Neural cell (in vitro differentiated cells): ENCODE measurements at regions not wholly inside any gene's neighbourhood (a gene's known extent, or its start where the extent isn't known, plus 50 kb on each side); places are given as distances from the start of the nearest gene placed in this dataset.

Source experiments
- H2AFZ ChIP-seq: fragments of 200-600, 300-800 bp; sonication (generic), shearing (Covaris generic); 2 replicates; pipeline ENCODE4 v1.6.0; 2014; ENCODE audit warnings: low read depth, mild to moderate bottlenecking, antibody characterized with exemption, low read length, moderate library complexity
- H3F3A ChIP-seq: fragments of 200-600 bp; shearing (Covaris generic); 2 replicates; pipeline ENCODE4 v1.6.1; 2016; ENCODE audit warnings: mild to moderate bottlenecking, moderate library complexity, mixed read lengths, antibody characterized with exemption, low read length; ENCODE audit not compliant: insufficient read depth, poor library complexity, severe bottlenecking
- H3K27ac ChIP-seq: fragments of 200-600, 300-800 bp; sonication (generic), shearing (Covaris generic); 2 replicates; pipeline ENCODE4 v1.5.1; 2014; ENCODE audit warnings: mild to moderate bottlenecking, low read length, moderate library complexity
- H3K27me3 ChIP-seq: fragments of 300-800, 200-600 bp; sonication (generic), shearing (Covaris generic); 2 replicates; pipeline ENCODE4 v1.6.0; 2014; ENCODE audit warnings: mild to moderate bottlenecking, low read depth, low read length, moderate library complexity; ENCODE audit not compliant: insufficient read depth
- H3K36me3 ChIP-seq: fragments of 300-800, 200-600 bp; sonication (generic), shearing (Covaris generic); 2 replicates; pipeline ENCODE4 v1.5.1; 2014; ENCODE audit warnings: mild to moderate bottlenecking, antibody characterized with exemption, low read length, moderate library complexity; ENCODE audit not compliant: insufficient read depth
- H3K4me2 ChIP-seq: fragments of 300-800, 200-600 bp; sonication (generic), shearing (Covaris generic); 2 replicates; pipeline ENCODE4 v1.6.0; 2014; ENCODE audit warnings: mild to moderate bottlenecking, low read length
- H3K4me3 ChIP-seq: fragments of 300-800, 200-600 bp; sonication (generic), shearing (Covaris generic); 2 replicates; pipeline ENCODE4 v1.5.1; 2014; ENCODE audit warnings: mild to moderate bottlenecking, low read length, moderate library complexity
- H3K79me2 ChIP-seq: fragments of 200-600 bp; shearing (Covaris generic); replicated peaks from 2 replicates; pipeline ENCODE4 v1.6.0; 2014; ENCODE audit warnings: mild to moderate bottlenecking, low read length, moderate library complexity; ENCODE audit not compliant: insufficient read depth
- H3K9ac ChIP-seq: fragments of 300-800, 200-600 bp; sonication (generic), shearing (Covaris generic); 2 replicates; pipeline ENCODE4 v1.6.1; 2016; ENCODE audit warnings: mild to moderate bottlenecking, low read length, mixed read lengths
- H3K9me2 ChIP-seq: fragments of 200-600 bp; shearing (Covaris generic); 2 replicates; pipeline ENCODE4 v1.6.1; 2016; ENCODE audit warnings: mild to moderate bottlenecking, low read length, mixed read lengths; ENCODE audit not compliant: insufficient read depth
- H3K9me3 ChIP-seq: fragments of 200-600, 300-800 bp; sonication (generic), shearing (Covaris generic); 2 replicates; pipeline ENCODE4 v1.6.1; 2016; ENCODE audit warnings: mild to moderate bottlenecking, mixed run types, low read length, moderate library complexity, mixed read lengths
- H4K20me1 ChIP-seq: fragments of 200-600 bp; shearing (Covaris generic); 2 replicates; pipeline ENCODE4 v1.6.1; 2016; ENCODE audit warnings: mild to moderate bottlenecking, mixed run types; ENCODE audit not compliant: insufficient read depth
- EP300 ChIP-seq: fragments of 450-650 bp; conservative IDR thresholded peaks from 2 replicates; pipeline ENCODE4 v1.6.1; 2014; ENCODE audit warnings: antibody characterized with exemption, mild to moderate bottlenecking, moderate library complexity; ENCODE audit not compliant: poor library complexity, severe bottlenecking
- EZH2 ChIP-seq: fragments of 200-600, 300-800 bp; shearing (Covaris generic), sonication (generic); IDR thresholded peaks from 2 replicates; pipeline ENCODE4 v1.6.1; 2014; ENCODE audit warnings: antibody characterized with exemption, low read length, borderline replicate concordance, mild to moderate bottlenecking; ENCODE audit not compliant: insufficient read depth, poor library complexity, severe bottlenecking
- MXI1 ChIP-seq: fragments of 450-650 bp; conservative IDR thresholded peaks from 2 replicates; pipeline ENCODE4 v1.6.1; 2014; ENCODE audit warnings: antibody characterized with exemption, mild to moderate bottlenecking; ENCODE audit not compliant: poor library complexity, severe bottlenecking
- POLR2AphosphoS5 ChIP-seq: IDR thresholded peaks from 2 replicates; pipeline ENCODE4 v1.6.1; 2012
- RAD21 ChIP-seq: fragments of 450-650 bp; conservative IDR thresholded peaks from 2 replicates; pipeline ENCODE4 v1.6.1; 2014; ENCODE audit warnings: antibody characterized with exemption, mild to moderate bottlenecking, moderate library complexity
- SMC3 ChIP-seq: fragments of 450-650 bp; conservative IDR thresholded peaks from 2 replicates; pipeline ENCODE4 v1.6.1; 2014; ENCODE audit warnings: antibody characterized with exemption, mild to moderate bottlenecking, moderate library complexity; ENCODE audit not compliant: poor library complexity
- TAF1 ChIP-seq: IDR thresholded peaks from 2 replicates; pipeline ENCODE4 v1.6.1; 2012; ENCODE audit warnings: low read depth
- TF ChIP-seq, protein P1 (sequence below): fragments of 450-650 bp; IDR thresholded peaks from 2 replicates; pipeline ENCODE4 v1.5.1; 2014; ENCODE audit warnings: antibody characterized with exemption, mild to moderate bottlenecking, moderate library complexity; ENCODE audit not compliant: poor library complexity, severe bottlenecking
- TF ChIP-seq, protein P2 (sequence below): IDR thresholded peaks from 2 replicates; pipeline ENCODE4 v1.6.1; 2012; ENCODE audit warnings: borderline replicate concordance

GRCh38 chr11:26194881-26195280, 137.0 kb upstream of the ANO3 start:
- Histone ChIP-seq H3K9me2 (no peaks in the 10 kb centered on the region), H4K20me1 (no peaks in the 10 kb centered on the region), H3K9ac (no peak overlapping the region), H2AFZ (no peak overlapping the region), H3K79me2 (no peaks in the 10 kb centered on the region), H3K9me3 (no peaks in the 10 kb centered on the region), H3K4me2 (no peak overlapping the region), H3K27ac (no peak overlapping the region), H3F3A (no peaks in the 10 kb centered on the region), H3K4me3 (no peak overlapping the region), H3K36me3 (no peaks in the 10 kb centered on the region), H3K27me3 (no peaks in the 10 kb centered on the region)
- TF ChIP-seq, protein P1, sequence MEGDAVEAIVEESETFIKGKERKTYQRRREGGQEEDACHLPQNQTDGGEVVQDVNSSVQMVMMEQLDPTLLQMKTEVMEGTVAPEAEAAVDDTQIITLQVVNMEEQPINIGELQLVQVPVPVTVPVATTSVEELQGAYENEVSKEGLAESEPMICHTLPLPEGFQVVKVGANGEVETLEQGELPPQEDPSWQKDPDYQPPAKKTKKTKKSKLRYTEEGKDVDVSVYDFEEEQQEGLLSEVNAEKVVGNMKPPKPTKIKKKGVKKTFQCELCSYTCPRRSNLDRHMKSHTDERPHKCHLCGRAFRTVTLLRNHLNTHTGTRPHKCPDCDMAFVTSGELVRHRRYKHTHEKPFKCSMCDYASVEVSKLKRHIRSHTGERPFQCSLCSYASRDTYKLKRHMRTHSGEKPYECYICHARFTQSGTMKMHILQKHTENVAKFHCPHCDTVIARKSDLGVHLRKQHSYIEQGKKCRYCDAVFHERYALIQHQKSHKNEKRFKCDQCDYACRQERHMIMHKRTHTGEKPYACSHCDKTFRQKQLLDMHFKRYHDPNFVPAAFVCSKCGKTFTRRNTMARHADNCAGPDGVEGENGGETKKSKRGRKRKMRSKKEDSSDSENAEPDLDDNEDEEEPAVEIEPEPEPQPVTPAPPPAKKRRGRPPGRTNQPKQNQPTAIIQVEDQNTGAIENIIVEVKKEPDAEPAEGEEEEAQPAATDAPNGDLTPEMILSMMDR, result no peak
- TF ChIP-seq EZH2 (no peak), TAF1 (no peak), RAD21 (no peak), SMC3 (no peak), POLR2AphosphoS5 (no peak), MXI1 (no peak), EP300 (no peak)
- TF ChIP-seq, protein P2, sequence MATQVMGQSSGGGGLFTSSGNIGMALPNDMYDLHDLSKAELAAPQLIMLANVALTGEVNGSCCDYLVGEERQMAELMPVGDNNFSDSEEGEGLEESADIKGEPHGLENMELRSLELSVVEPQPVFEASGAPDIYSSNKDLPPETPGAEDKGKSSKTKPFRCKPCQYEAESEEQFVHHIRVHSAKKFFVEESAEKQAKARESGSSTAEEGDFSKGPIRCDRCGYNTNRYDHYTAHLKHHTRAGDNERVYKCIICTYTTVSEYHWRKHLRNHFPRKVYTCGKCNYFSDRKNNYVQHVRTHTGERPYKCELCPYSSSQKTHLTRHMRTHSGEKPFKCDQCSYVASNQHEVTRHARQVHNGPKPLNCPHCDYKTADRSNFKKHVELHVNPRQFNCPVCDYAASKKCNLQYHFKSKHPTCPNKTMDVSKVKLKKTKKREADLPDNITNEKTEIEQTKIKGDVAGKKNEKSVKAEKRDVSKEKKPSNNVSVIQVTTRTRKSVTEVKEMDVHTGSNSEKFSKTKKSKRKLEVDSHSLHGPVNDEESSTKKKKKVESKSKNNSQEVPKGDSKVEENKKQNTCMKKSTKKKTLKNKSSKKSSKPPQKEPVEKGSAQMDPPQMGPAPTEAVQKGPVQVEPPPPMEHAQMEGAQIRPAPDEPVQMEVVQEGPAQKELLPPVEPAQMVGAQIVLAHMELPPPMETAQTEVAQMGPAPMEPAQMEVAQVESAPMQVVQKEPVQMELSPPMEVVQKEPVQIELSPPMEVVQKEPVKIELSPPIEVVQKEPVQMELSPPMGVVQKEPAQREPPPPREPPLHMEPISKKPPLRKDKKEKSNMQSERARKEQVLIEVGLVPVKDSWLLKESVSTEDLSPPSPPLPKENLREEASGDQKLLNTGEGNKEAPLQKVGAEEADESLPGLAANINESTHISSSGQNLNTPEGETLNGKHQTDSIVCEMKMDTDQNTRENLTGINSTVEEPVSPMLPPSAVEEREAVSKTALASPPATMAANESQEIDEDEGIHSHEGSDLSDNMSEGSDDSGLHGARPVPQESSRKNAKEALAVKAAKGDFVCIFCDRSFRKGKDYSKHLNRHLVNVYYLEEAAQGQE, result no peak

GRCh38 chr11:26198532-26199096, 133.3 kb upstream of the ANO3 start:
- H3K36me3 ChIP-seq, result no peaks in the 10 kb centered on the region

More at GRCh38 chr11:26198532-26199096, 133.3 kb upstream of the ANO3 start:
- H2AFZ ChIP-seq, result no peak overlapping the region
- H3K27me3 ChIP-seq, result no peaks in the 10 kb centered on the region
- no peak overlapping the region for H3K4me3 ChIP-seq
- H3K9me3 ChIP-seq, result no peaks in the 10 kb centered on the region
- no peaks in the 10 kb centered on the region for H3F3A ChIP-seq
- H3K27ac ChIP-seq, result no peak overlapping the region
- H4K20me1 ChIP-seq, result no peaks in the 10 kb centered on the region
- no peaks in the 10 kb centered on the region for H3K79me2 ChIP-seq
- no peak overlapping the region for H3K4me2 ChIP-seq
- TF ChIP-seq POLR2AphosphoS5 (peak; percentile 52), EP300 (peak; percentile 74), RAD21 (no peak)
- H3K9ac ChIP-seq, result no peak overlapping the region
- H3K9me2 ChIP-seq, result no peaks in the 10 kb centered on the region
